HEK293 (cell line): ENCODE measurements at regions not wholly inside any gene's neighbourhood (a gene's known extent, or its start where the extent isn't known, plus 50 kb on each side); places are given as distances from the start of the nearest gene placed in this dataset.

Experiments used
- CTCF ChIA-PET: fragments of 350-600 bp; formaldehyde crosslinking; extraction: SDS; loops from one replicate; lab custom pipeline; 2021; ENCODE audit warnings: antibody characterized with exemption; lab: Yijun Ruan, JAX
- POLR2A ChIA-PET: fragments of 300-600 bp; formaldehyde crosslinking; extraction: SDS; loops from one replicate; lab custom pipeline; 2020; ENCODE audit warnings: antibody characterized with exemption, inconsistent platforms; lab: Yijun Ruan, JAX
- H3K27ac ChIP-seq: fragments of 200-500 bp; sonication (Bioruptor generic); 2 replicates; pipeline ENCODE4 v1.5.1; 2014; ENCODE audit warnings: low read depth, low read length, control low read depth, inconsistent platforms; ENCODE audit errors: extremely low read depth
- H3K36me3 ChIP-seq, 2 experiments: fragments of 200-500 bp in 1 of 2; sonication (Bioruptor generic) in 1 of 2; 1 replicate in 1 of 2; 2 replicates in 1 of 2; pipeline ENCODE4 v1.5.1; 2014 to 2017; ENCODE audit warnings: inconsistent platforms in 2 of 2, low read length in 2 of 2; ENCODE audit not compliant: control insufficient read depth in 2 of 2, insufficient read depth in 1 of 2
- H3K4me1 ChIP-seq: fragments of 200-500 bp; sonication (Bioruptor generic); 2 replicates; pipeline ENCODE4 v1.5.1; 2014; ENCODE audit warnings: mild to moderate bottlenecking, low read length, inconsistent platforms; ENCODE audit not compliant: control insufficient read depth, insufficient read depth
- H3K4me3 ChIP-seq: 2 replicates; pipeline ENCODE4 v1.5.1; 2011; ENCODE audit warnings: low read depth, mild to moderate bottlenecking, control low read depth, low read length, moderate library complexity
- H3K9me3 ChIP-seq: fragments of 200-500 bp; sonication (Bioruptor generic); 2 replicates; pipeline ENCODE4 v1.5.1; 2014; ENCODE audit warnings: low read depth, low read length, inconsistent platforms; ENCODE audit not compliant: control insufficient read depth, insufficient read depth
- GLIS1 ChIP-seq: fragments of 450-650 bp; formaldehyde crosslinking; IDR thresholded peaks from 2 replicates; pipeline ENCODE4 v1.5.1; 2016; ENCODE audit warnings: missing biosample characterization, missing genetic modification characterization
- KLF17 ChIP-seq: fragments of 450-650 bp; formaldehyde crosslinking; IDR thresholded peaks from 2 replicates; pipeline ENCODE4 v1.5.1; 2016; ENCODE audit warnings: missing biosample characterization, missing genetic modification characterization
- MZF1 ChIP-seq: fragments of 450-650 bp; formaldehyde crosslinking; IDR thresholded peaks from 2 replicates; pipeline ENCODE4 v1.5.1; 2017; ENCODE audit warnings: missing biosample characterization, missing genetic modification characterization, borderline replicate concordance
- PBX3 ChIP-seq: sonication (generic); formaldehyde crosslinking; IDR thresholded peaks from 2 replicates; pipeline ENCODE4 v1.8.1; 2022; ENCODE audit warnings: mild to moderate bottlenecking, moderate library complexity, missing genetic modification reagents
- SCRT2 ChIP-seq: fragments of 450-650 bp; formaldehyde crosslinking; IDR thresholded peaks from 2 replicates; pipeline ENCODE4 v1.5.1; 2016; ENCODE audit warnings: missing biosample characterization, missing genetic modification characterization
- TSHZ1 ChIP-seq: fragments of 450-650 bp; formaldehyde crosslinking; IDR thresholded peaks from 2 replicates; pipeline ENCODE4 v1.5.1; 2016; ENCODE audit warnings: missing biosample characterization, missing genetic modification characterization, borderline replicate concordance
- WT1 ChIP-seq: fragments of 450-650 bp; formaldehyde crosslinking; IDR thresholded peaks from 2 replicates; pipeline ENCODE4 v1.5.1; 2016; ENCODE audit warnings: missing biosample characterization, missing genetic modification characterization
- YY1 ChIP-seq: fragments of 450-650 bp; formaldehyde crosslinking; IDR thresholded peaks from 2 replicates; pipeline ENCODE4 v1.5.1; 2018; ENCODE audit warnings: missing biosample characterization, missing genetic modification characterization
- ZBTB10 ChIP-seq: fragments of 450-650 bp; formaldehyde crosslinking; IDR thresholded peaks from 2 replicates; pipeline ENCODE4 v1.5.1; 2016; ENCODE audit warnings: missing biosample characterization, missing genetic modification characterization
- ZBTB17 ChIP-seq: fragments of 450-650 bp; formaldehyde crosslinking; IDR thresholded peaks from 2 replicates; pipeline ENCODE4 v1.5.1; 2016; ENCODE audit warnings: missing biosample characterization, missing genetic modification characterization
- ZIC2 ChIP-seq: fragments of 450-650 bp; formaldehyde crosslinking; IDR thresholded peaks from 2 replicates; pipeline ENCODE4 v1.5.1; 2016; ENCODE audit warnings: missing biosample characterization, missing genetic modification characterization
- ZNF138 ChIP-seq: fragments of 450-650 bp; formaldehyde crosslinking; IDR thresholded peaks from 2 replicates; pipeline ENCODE4 v1.5.1; 2016; ENCODE audit warnings: missing biosample characterization, missing genetic modification characterization, borderline replicate concordance
- ZNF202 ChIP-seq: fragments of 450-650 bp; formaldehyde crosslinking; IDR thresholded peaks from 2 replicates; pipeline ENCODE4 v1.5.1; 2016; ENCODE audit warnings: missing biosample characterization, missing genetic modification characterization, borderline replicate concordance
- ZNF24 ChIP-seq: fragments of 450-650 bp; formaldehyde crosslinking; IDR thresholded peaks from 2 replicates; pipeline ENCODE4 v1.5.1; 2016; ENCODE audit warnings: missing biosample characterization, missing genetic modification characterization
- ZNF366 ChIP-seq: fragments of 450-650 bp; formaldehyde crosslinking; conservative IDR thresholded peaks from 2 replicates; pipeline ENCODE4 v1.5.1; 2016; ENCODE audit warnings: missing biosample characterization, missing genetic modification characterization
- ZNF600 ChIP-seq: fragments of 450-650 bp; formaldehyde crosslinking; IDR thresholded peaks from 2 replicates; pipeline ENCODE4 v1.5.1; 2016; ENCODE audit warnings: missing biosample characterization, missing genetic modification characterization
- ZNF610 ChIP-seq: fragments of 450-650 bp; formaldehyde crosslinking; IDR thresholded peaks from 2 replicates; pipeline ENCODE4 v1.5.1; 2016; ENCODE audit warnings: missing biosample characterization, missing genetic modification characterization, borderline replicate concordance
- ZNF677 ChIP-seq: fragments of 450-650 bp; IDR thresholded peaks from 2 replicates; pipeline ENCODE4 v1.5.0; 2018; ENCODE audit warnings: missing biosample characterization, mild to moderate bottlenecking, missing genetic modification characterization, moderate library complexity
- ZSCAN16 ChIP-seq: fragments of 450-650 bp; formaldehyde crosslinking; IDR thresholded peaks from 2 replicates; pipeline ENCODE4 v1.5.1; 2016; ENCODE audit warnings: missing biosample characterization, missing genetic modification characterization
- ZSCAN30 ChIP-seq: fragments of 450-650 bp; IDR thresholded peaks from 2 replicates; pipeline ENCODE4 v1.5.1; 2018; ENCODE audit warnings: missing biosample characterization, mild to moderate bottlenecking, missing genetic modification characterization, moderate library complexity

GRCh38 chr12:124505001-124505818, 62.2 kb downstream of the NCOR2 start (continued):
- TF ChIP-seq YY1 (tag by site-specific recombination) (no peak), SCRT2 (peak; percentile 91), ZNF202 (no peak), ZSCAN30 (no peak), ZSCAN16 (no peak), ZNF24 (tag by site-specific recombination) (no peak)

- CTCF ChIA-PET: no interaction called here
- Histone ChIP-seq H3K9me3 (no peaks in the 10 kb centered on the region), H3K27ac (no peak overlapping the region)
Measured at GRCh38 chr12:124504273-124505000, 63.0 kb downstream of the NCOR2 start.

GRCh38 chr12:124503305-124503704, 64.1 kb downstream of the NCOR2 start:
- H3K27ac ChIP-seq: no peak overlapping the region
- ChIA-PET POLR2A (no interaction called here), CTCF (no interaction called here)
- H3K9me3 ChIP-seq: no peaks in the 10 kb centered on the region
- no peak overlapping the region for H3K4me3 ChIP-seq
- H3K36me3 ChIP-seq: peaks cover 0 to 3% of the 10 kb centered on the region in 2 experiments; a peak in 1 of 3 replicates
- TF ChIP-seq ZBTB17 (tag by site-specific recombination) (peak; percentile 100), ZNF366 (tag by site-specific recombination) (peak; percentile 100), ZNF138 (tag by site-specific recombination) (no peak), ZIC2 (tag by site-specific recombination) (peak; percentile 42; the same call in 1 of the 2 replicates), TSHZ1 (peak; percentile 58; the same call in 1 of the 2 replicates), GLIS1 (tag by site-specific recombination) (peak; percentile 59)
- H3K4me1 ChIP-seq: peaks cover 4% of the 10 kb centered on the region

More at GRCh38 chr12:124504273-124505000, 63.0 kb downstream of the NCOR2 start:
- TF ChIP-seq ZNF600 (tag by site-specific recombination): 0 out of 2 replicates have a peak, but pooled peaks have one; percentile 53
- TF ChIP-seq WT1: peak; percentile 89
- no peak for TF ChIP-seq ZBTB10
- TF ChIP-seq ZIC2 (tag by site-specific recombination): peak; percentile 95
- TF ChIP-seq ZNF677 (tag by site-specific recombination): no peak
- TF ChIP-seq PBX3 (CRISPR knock-in tag): no peak
- TF ChIP-seq MZF1: no peak
- peak; percentile 55; the same call in 1 of the 2 replicates for TF ChIP-seq KLF17 (tag by site-specific recombination)
- TF ChIP-seq ZBTB17 (tag by site-specific recombination): no peak
- TF ChIP-seq ZNF610 (tag by site-specific recombination): no peak
- Histone ChIP-seq H3K36me3 (peaks cover 0 to 3% of the 10 kb centered on the region in 2 experiments; a peak in 1 of 3 replicates), H3K4me3 (no peak overlapping the region), H3K4me1 (peaks cover 7% of the 10 kb centered on the region)
- POLR2A ChIA-PET: no interaction called here
